HEK293T (cell line): ENCODE measurements at regions not wholly inside any gene's neighbourhood (a gene's known extent, or its start where the extent isn't known, plus 50 kb on each side); places are given as distances from the start of the nearest gene placed in this dataset.

ENCODE experiments used
- BHLHE40 ChIP-seq: fragments of 450-650 bp; IDR thresholded peaks from 2 replicates; pipeline ENCODE4 v1.6.1; 2016; ENCODE audit warnings: mild to moderate bottlenecking, moderate library complexity, borderline replicate concordance
- SP1 ChIP-seq: fragments of 450-650 bp; IDR thresholded peaks from 2 replicates; pipeline ENCODE4 v1.6.1; 2017

- TF ChIP-seq SP1: no peak
- no peak for TF ChIP-seq BHLHE40
Observed at GRCh38 chr4:89184407-89184806, 73.1 kb downstream of the TIGD2 start.
